ENCODE measurements at regions not wholly inside any gene's neighbourhood (a gene's known extent, or its start where the extent isn't known, plus 50 kb on each side); places are given as distances from the start of the nearest gene placed in this dataset.

GRCh38 chr4:119946359-119946758 is 120.3 kb downstream of the MAD2L1 start:
- ATAC-seq: no peak
- H3K9me3 Mint-ChIP-seq: no peaks in the 10 kb centered on the region
- H3K4me1 Mint-ChIP-seq: no peaks in the 10 kb centered on the region
- no peak overlapping the region for H3K27ac Mint-ChIP-seq
- no peak overlapping the region for H3K4me3 Mint-ChIP-seq
- no peaks in the 10 kb centered on the region for H3K36me3 Mint-ChIP-seq
- DNase-seq (ENCODE audit: low spot score in 2 of 2): no peak

- Mint-ChIP-seq H3K4me3 (no peak overlapping the region), H3K4me1 (no peaks in the 10 kb centered on the region), H3K27ac (no peak overlapping the region), H3K9me3 (no peaks in the 10 kb centered on the region), H3K36me3 (no peaks in the 10 kb centered on the region)
- DNase-seq (ENCODE audit: low spot score in 2 of 2): no peak
- ATAC-seq: no peak
Observed at GRCh38 chr4:119942806-119943205, 123.8 kb downstream of the MAD2L1 start.

GRCh38 chr4:119940557-119940956 is 126.1 kb downstream of the MAD2L1 start:
- no peaks in the 10 kb centered on the region for H3K9me3 Mint-ChIP-seq
- no peaks in the 10 kb centered on the region for H3K36me3 Mint-ChIP-seq
- no peak overlapping the region for H3K4me3 Mint-ChIP-seq
- H3K27ac Mint-ChIP-seq: no peak overlapping the region
- no peak for ATAC-seq
- no peak for DNase-seq (ENCODE audit: low spot score in 2 of 2)
- no peaks in the 10 kb centered on the region for H3K4me1 Mint-ChIP-seq

GRCh38 chr4:119939071-119939995 is 127.3 kb downstream of the MAD2L1 start:
- Mint-ChIP-seq H3K9me3 (no peaks in the 10 kb centered on the region), H3K4me3 (no peak overlapping the region), H3K27ac (no peak overlapping the region), H3K4me1 (no peaks in the 10 kb centered on the region), H3K36me3 (no peaks in the 10 kb centered on the region)
- no peak for ATAC-seq
- no peak for DNase-seq (ENCODE audit: low spot score in 2 of 2)

GRCh38 chr4:119937746-119938145 is 128.9 kb downstream of the MAD2L1 start:
- Mint-ChIP-seq H3K4me3 (no peak overlapping the region), H3K36me3 (no peaks in the 10 kb centered on the region), H3K4me1 (no peaks in the 10 kb centered on the region), H3K9me3 (peaks cover 2% of the 10 kb centered on the region), H3K27ac (no peak overlapping the region)
- DNase-seq (ENCODE audit: low spot score in 2 of 2) (no peak), ATAC-seq (no peak)

GRCh38 chr4:119933606-119934005 is 133.0 kb downstream of the MAD2L1 start:
- no peak for DNase-seq (ENCODE audit: low spot score in 2 of 2)
- Mint-ChIP-seq H3K4me1 (no peaks in the 10 kb centered on the region), H3K9me3 (peaks cover 3% of the 10 kb centered on the region), H3K4me3 (no peak overlapping the region), H3K27ac (no peak overlapping the region), H3K36me3 (no peaks in the 10 kb centered on the region)
- no peak for ATAC-seq

GRCh38 chr4:119932277-119932676 is 134.4 kb downstream of the MAD2L1 start:
- Mint-ChIP-seq H3K27ac (no peak overlapping the region), H3K4me3 (no peak overlapping the region)
- no peak for ATAC-seq

GRCh38 chr4:119930546-119930945 is 136.1 kb downstream of the MAD2L1 start:
- Mint-ChIP-seq H3K27ac (no peak overlapping the region), H3K36me3 (no peaks in the 10 kb centered on the region), H3K4me1 (no peaks in the 10 kb centered on the region), H3K9me3 (peaks cover 3% of the 10 kb centered on the region), H3K4me3 (no peak overlapping the region)
- DNase-seq (ENCODE audit: low spot score in 2 of 2) (no peak), ATAC-seq (no peak)

More at GRCh38 chr4:119932277-119932676, 134.4 kb downstream of the MAD2L1 start:
- Mint-ChIP-seq H3K36me3 (no peaks in the 10 kb centered on the region), H3K4me1 (no peaks in the 10 kb centered on the region), H3K9me3 (peaks cover 3% of the 10 kb centered on the region)
- no peak for DNase-seq (ENCODE audit: low spot score in 2 of 2)

- peaks cover 4% of the 10 kb centered on the region for H3K9me3 Mint-ChIP-seq
- ATAC-seq: no peak
- H3K4me1 Mint-ChIP-seq: no peaks in the 10 kb centered on the region
- H3K36me3 Mint-ChIP-seq: no peaks in the 10 kb centered on the region
- no peak for DNase-seq (ENCODE audit: low spot score in 2 of 2)
- H3K4me3 Mint-ChIP-seq: no peak overlapping the region
- no peak overlapping the region for H3K27ac Mint-ChIP-seq
Observed at GRCh38 chr4:119921830-119922229, 144.8 kb downstream of the MAD2L1 start.

- H3K4me1 Mint-ChIP-seq: no peaks in the 10 kb centered on the region
- H3K27ac Mint-ChIP-seq: no peak overlapping the region
- DNase-seq (ENCODE audit: low spot score in 2 of 2): no peak
- no peak for ATAC-seq
- no peaks in the 10 kb centered on the region for H3K36me3 Mint-ChIP-seq
- peaks cover 3% of the 10 kb centered on the region for H3K9me3 Mint-ChIP-seq
- H3K4me3 Mint-ChIP-seq: no peak overlapping the region
Observed at GRCh38 chr4:119906277-119906676, 160.4 kb downstream of the MAD2L1 start.

GRCh38 chr4:119898211-119898610 is 168.4 kb downstream of the MAD2L1 start:
- DNase-seq (ENCODE audit: low spot score in 2 of 2): no peak
- H3K4me1 Mint-ChIP-seq: no peaks in the 10 kb centered on the region
- no peak for ATAC-seq
- H3K4me3 Mint-ChIP-seq: no peak overlapping the region
- H3K36me3 Mint-ChIP-seq: no peaks in the 10 kb centered on the region
- H3K27ac Mint-ChIP-seq: no peak overlapping the region
- H3K9me3 Mint-ChIP-seq: no peaks in the 10 kb centered on the region

- Mint-ChIP-seq H3K4me1 (no peaks in the 10 kb centered on the region), H3K9me3 (no peaks in the 10 kb centered on the region), H3K36me3 (no peaks in the 10 kb centered on the region), H3K27ac (no peak overlapping the region), H3K4me3 (no peak overlapping the region)
- DNase-seq (ENCODE audit: low spot score in 2 of 2): no peak
- ATAC-seq: no peak
Observed at GRCh38 chr4:119897260-119897659, 169.4 kb downstream of the MAD2L1 start.

GRCh38 chr4:119894650-119895208 is 171.9 kb downstream of the MAD2L1 start:
- ATAC-seq (no peak), DNase-seq (ENCODE audit: low spot score in 2 of 2) (no peak)
- no peaks in the 10 kb centered on the region for H3K36me3 Mint-ChIP-seq
- H3K9me3 Mint-ChIP-seq: no peaks in the 10 kb centered on the region
- no peak overlapping the region for H3K4me3 Mint-ChIP-seq
- no peaks in the 10 kb centered on the region for H3K4me1 Mint-ChIP-seq
- H3K27ac Mint-ChIP-seq: no peak overlapping the region

- H3K36me3 Mint-ChIP-seq: no peaks in the 10 kb centered on the region
- no peaks in the 10 kb centered on the region for H3K9me3 Mint-ChIP-seq
Observed at GRCh38 chr4:119873794-119874325, 192.8 kb downstream of the MAD2L1 start.

GRCh38 chr4:119873132-119873531 is 193.5 kb downstream of the MAD2L1 start:
- ATAC-seq (no peak), DNase-seq (ENCODE audit: low spot score in 2 of 2) (no peak)
- Mint-ChIP-seq H3K4me3 (no peak overlapping the region), H3K9me3 (no peaks in the 10 kb centered on the region), H3K36me3 (no peaks in the 10 kb centered on the region), H3K4me1 (no peaks in the 10 kb centered on the region), H3K27ac (no peak overlapping the region)

More at GRCh38 chr4:119873794-119874325, 192.8 kb downstream of the MAD2L1 start:
- H3K27ac Mint-ChIP-seq: no peak overlapping the region
- H3K4me1 Mint-ChIP-seq: no peaks in the 10 kb centered on the region
- no peak for DNase-seq (ENCODE audit: low spot score in 2 of 2)
- ATAC-seq: no peak
- no peak overlapping the region for H3K4me3 Mint-ChIP-seq
